SK-N-SH (cell line): ENCODE measurements at regions not wholly inside any gene's neighbourhood (a gene's known extent, or its start where the extent isn't known, plus 50 kb on each side); places are given as distances from the start of the nearest gene placed in this dataset.

Experiments
- CTCF ChIP-seq: fragments of 200-600 bp; sonication (generic); IDR thresholded peaks from 2 replicates; pipeline ENCODE4 v1.6.1; 2017; ENCODE audit warnings: antibody characterized with exemption, mild to moderate bottlenecking, moderate library complexity
- IRF3 ChIP-seq: fragments of 150-350 bp; IDR thresholded peaks from 2 replicates; pipeline ENCODE4 v1.6.1; 2016; ENCODE audit warnings: mild to moderate bottlenecking, low read depth, low read length
- JUND ChIP-seq: IDR thresholded peaks from 2 replicates; pipeline ENCODE4 v1.4.0; 2012
- NFIC ChIP-seq: IDR thresholded peaks from 2 replicates; pipeline ENCODE4 v1.4.0; 2012; ENCODE audit warnings: borderline replicate concordance
- PBX3 ChIP-seq: IDR thresholded peaks from 2 replicates; pipeline ENCODE4; 2012
- RAD21 ChIP-seq: IDR thresholded peaks from 2 replicates; pipeline ENCODE4 v1.6.1; 2012; ENCODE audit warnings: mild to moderate bottlenecking, low read length
- REST ChIP-seq: IDR thresholded peaks from 2 replicates; pipeline ENCODE4 v1.6.1; 2012; ENCODE audit warnings: mild to moderate bottlenecking, low read depth, low read length, moderate library complexity
- RFX5 ChIP-seq: IDR thresholded peaks from 2 replicates; pipeline ENCODE4 v1.6.1; 2012; ENCODE audit warnings: mild to moderate bottlenecking, improper control_type of control experiment, low read length

GRCh38 chr5:125874057-125874456 lies 549.2 kb upstream of the GRAMD2B start:
- TF ChIP-seq RAD21 (no peak), IRF3 (no peak), REST (no peak), CTCF (no peak), RFX5 (no peak), JUND (no peak), PBX3 (no peak), NFIC (no peak)
